AG04450 (cell line): ENCODE measurements at regions not wholly inside any gene's neighbourhood (a gene's known extent, or its start where the extent isn't known, plus 50 kb on each side); places are given as distances from the start of the nearest gene placed in this dataset.

Experiments used
- CTCF ChIA-PET: fragments of 300-600, 350-600 bp; formaldehyde crosslinking; extraction: SDS; loops from one replicate; lab custom pipeline; 2022; ENCODE audit warnings: antibody characterized with exemption, inconsistent platforms; lab: Charles Lee
- POLR2A ChIA-PET: fragments of 350-600 bp; formaldehyde crosslinking; extraction: SDS; loops from one replicate; lab custom pipeline; 2021; ENCODE audit warnings: antibody characterized with exemption, inconsistent platforms; lab: Yijun Ruan, JAX
- DNase-seq: peaks from one replicate; pipeline ENCODE4 v3.0.0-alpha.2; 2011; ENCODE audit warnings: low read depth, low spot score
- H3K27ac ChIP-seq: one replicate; pipeline ENCODE4 v1.5.1; 2012; ENCODE audit warnings: low read depth, low read length, control low read depth
- H3K27me3 ChIP-seq: one replicate; pipeline ENCODE4 v1.6.0; 2012; ENCODE audit warnings: low read length; ENCODE audit not compliant: control insufficient read depth, insufficient read depth
- H3K4me3 ChIP-seq: 2 replicates; pipeline ENCODE4 v1.5.1; 2011; ENCODE audit warnings: mild to moderate bottlenecking, low read depth, low read length, control low read depth
- H3K9me3 ChIP-seq: 2 replicates; pipeline ENCODE4 v1.5.1; 2012; ENCODE audit warnings: low read length; ENCODE audit not compliant: control insufficient read depth, insufficient read depth
- TF ChIP-seq, protein P1 (sequence below): IDR thresholded peaks from 2 replicates; pipeline ENCODE4 v1.5.1; 2011; ENCODE audit warnings: low read depth, low read length, control low read depth, inconsistent platforms

GRCh38 chr2:150663143-150663542 lies 175.7 kb upstream of the RND3 start:
- H3K9me3 ChIP-seq, result peaks cover 8% of the 10 kb centered on the region; the same call in 1 of the 2 replicates
- H3K4me3 ChIP-seq, result no peak overlapping the region
- H3K27me3 ChIP-seq, result no peaks in the 10 kb centered on the region
- CTCF ChIA-PET, result no interaction called here
- TF ChIP-seq, protein P1, sequence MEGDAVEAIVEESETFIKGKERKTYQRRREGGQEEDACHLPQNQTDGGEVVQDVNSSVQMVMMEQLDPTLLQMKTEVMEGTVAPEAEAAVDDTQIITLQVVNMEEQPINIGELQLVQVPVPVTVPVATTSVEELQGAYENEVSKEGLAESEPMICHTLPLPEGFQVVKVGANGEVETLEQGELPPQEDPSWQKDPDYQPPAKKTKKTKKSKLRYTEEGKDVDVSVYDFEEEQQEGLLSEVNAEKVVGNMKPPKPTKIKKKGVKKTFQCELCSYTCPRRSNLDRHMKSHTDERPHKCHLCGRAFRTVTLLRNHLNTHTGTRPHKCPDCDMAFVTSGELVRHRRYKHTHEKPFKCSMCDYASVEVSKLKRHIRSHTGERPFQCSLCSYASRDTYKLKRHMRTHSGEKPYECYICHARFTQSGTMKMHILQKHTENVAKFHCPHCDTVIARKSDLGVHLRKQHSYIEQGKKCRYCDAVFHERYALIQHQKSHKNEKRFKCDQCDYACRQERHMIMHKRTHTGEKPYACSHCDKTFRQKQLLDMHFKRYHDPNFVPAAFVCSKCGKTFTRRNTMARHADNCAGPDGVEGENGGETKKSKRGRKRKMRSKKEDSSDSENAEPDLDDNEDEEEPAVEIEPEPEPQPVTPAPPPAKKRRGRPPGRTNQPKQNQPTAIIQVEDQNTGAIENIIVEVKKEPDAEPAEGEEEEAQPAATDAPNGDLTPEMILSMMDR, result no peak
- POLR2A ChIA-PET, result interaction anchor here (0.7 kb wide), 1 partner anchor 95 kb away, joined by 3 read pairs; no protein-coding TSS in a partner anchor
- DNase-seq, result peak; percentile 72
- H3K27ac ChIP-seq, result peak overlapping the region; percentile 88

- CTCF ChIA-PET, result no interaction called here
- POLR2A ChIA-PET, result no interaction called here
- Histone ChIP-seq H3K27me3 (no peaks in the 10 kb centered on the region), H3K4me3 (no peak overlapping the region), H3K27ac (no peak overlapping the region), H3K9me3 (peaks cover 3% of the 10 kb centered on the region; the same call in 1 of the 2 replicates)
- TF ChIP-seq, protein P1, result no peak
- DNase-seq, result no peak
These were observed 168.5 kb upstream of the RND3 start for GRCh38 chr2:150656002-150656401.

- no peak overlapping the region for H3K4me3 ChIP-seq
- CTCF ChIA-PET, result no interaction called here
- H3K27ac ChIP-seq, result no peak overlapping the region
- no peak for DNase-seq
- POLR2A ChIA-PET, result no interaction called here
- no peaks in the 10 kb centered on the region; the same call in 1 of the 2 replicates for H3K9me3 ChIP-seq
- H3K27me3 ChIP-seq, result no peaks in the 10 kb centered on the region
- TF ChIP-seq, protein P1, result no peak
These were observed 165.9 kb upstream of the RND3 start for GRCh38 chr2:150653351-150653750.

DNA sequence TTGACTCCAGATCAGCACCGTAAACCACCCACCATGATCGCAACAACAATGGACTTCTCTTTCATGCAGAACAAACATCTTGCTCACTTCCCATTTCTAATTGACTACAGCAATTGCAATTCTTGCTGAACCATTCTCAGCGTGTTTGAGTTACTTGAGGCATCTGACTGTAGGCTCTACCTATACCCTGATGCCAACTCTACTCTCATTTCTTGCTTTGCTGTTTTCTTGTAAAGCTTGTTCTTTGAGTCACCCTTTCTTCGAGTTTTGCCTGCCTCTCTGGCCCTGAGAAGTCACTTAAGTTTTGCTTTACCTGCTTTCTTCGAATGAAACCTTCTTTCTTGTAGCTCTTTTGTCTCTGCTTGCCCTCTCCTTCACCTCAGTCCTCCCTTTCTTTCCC lies 160.5 kb upstream of the RND3 start:
- H3K27me3 ChIP-seq, result no peaks in the 10 kb centered on the region
- H3K4me3 ChIP-seq, result no peak overlapping the region
- CTCF ChIA-PET, result no interaction called here
- POLR2A ChIA-PET, result no interaction called here
- TF ChIP-seq, protein P1, result no peak
- H3K9me3 ChIP-seq, result no peaks in the 10 kb centered on the region
- H3K27ac ChIP-seq, result no peak overlapping the region
- no peak for DNase-seq

DNA sequence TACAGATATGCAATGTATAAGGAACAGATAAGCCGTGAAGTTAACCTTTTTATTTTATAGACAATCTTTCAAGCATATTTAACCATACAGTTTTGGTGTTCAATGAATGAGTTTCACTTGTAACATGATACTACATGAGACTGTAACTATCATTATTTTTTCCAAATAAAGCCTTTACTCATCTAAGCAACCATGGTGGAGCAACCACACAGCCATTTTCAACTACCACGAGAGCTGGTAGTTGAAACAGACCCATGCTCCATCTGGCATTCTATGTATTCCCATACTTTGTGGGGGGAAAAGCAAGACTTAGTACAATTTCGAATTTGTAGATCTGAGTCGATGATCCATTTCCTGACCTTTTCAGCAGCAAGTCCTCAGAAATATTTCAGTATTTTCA lies 159.3 kb upstream of the RND3 start:
- CTCF ChIA-PET, result no interaction called here
- Histone ChIP-seq H3K9me3 (no peaks in the 10 kb centered on the region), H3K27ac (no peak overlapping the region), H3K4me3 (no peak overlapping the region), H3K27me3 (no peaks in the 10 kb centered on the region)
- TF ChIP-seq, protein P1, result no peak
- POLR2A ChIA-PET, result no interaction called here
- no peak for DNase-seq
